ENCODE measurements at regions not wholly inside any gene's neighbourhood (a gene's known extent, or its start where the extent isn't known, plus 50 kb on each side); places are given as distances from the start of the nearest gene placed in this dataset.
"Not testable (repeated sequence)": the region's sequence is repeated elsewhere in the genome, so short reads cannot be mapped to it uniquely, and the experiment has no call there.

GRCh38 chr9:65454666-65455065 lies 169.7 kb upstream of the FOXD4L5 start:
- DNase-seq (ENCODE audit: low read depth in 4 of 4, low spot score in 2 of 4): not testable (repeated sequence)

DNA sequence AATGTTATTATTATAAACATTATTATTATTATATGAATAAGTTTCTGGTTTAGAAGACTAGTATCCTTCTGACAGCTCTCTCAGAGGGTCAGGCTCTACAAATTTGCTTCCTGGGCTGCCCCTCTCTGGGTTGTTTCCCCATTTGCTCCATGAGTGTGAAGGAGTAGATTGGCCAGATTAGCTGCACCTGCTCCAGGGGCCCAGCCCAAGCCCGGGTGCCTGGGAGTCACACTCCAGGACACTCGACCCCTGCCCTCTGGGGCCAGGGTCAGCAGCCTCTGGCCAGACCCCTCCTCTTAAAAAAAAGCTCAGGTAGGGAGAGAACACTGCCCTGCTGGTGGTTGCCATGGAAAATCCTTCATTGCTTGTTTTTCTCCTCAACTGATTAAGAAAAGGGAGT lies 169.0 kb upstream of the FOXD4L5 start:
- not testable (repeated sequence) for DNase-seq (ENCODE audit: low read depth in 4 of 4, low spot score in 2 of 4)

GRCh38 chr9:65449886-65450610 lies 165.0 kb upstream of the FOXD4L5 start:
- not testable (repeated sequence) for DNase-seq (ENCODE audit: low read depth in 4 of 4, low spot score in 2 of 4)

- DNase-seq (ENCODE audit: low read depth in 4 of 4, low spot score in 2 of 4): no peak
Observed at GRCh38 chr9:65449423-65449822, 164.4 kb upstream of the FOXD4L5 start.

DNA sequence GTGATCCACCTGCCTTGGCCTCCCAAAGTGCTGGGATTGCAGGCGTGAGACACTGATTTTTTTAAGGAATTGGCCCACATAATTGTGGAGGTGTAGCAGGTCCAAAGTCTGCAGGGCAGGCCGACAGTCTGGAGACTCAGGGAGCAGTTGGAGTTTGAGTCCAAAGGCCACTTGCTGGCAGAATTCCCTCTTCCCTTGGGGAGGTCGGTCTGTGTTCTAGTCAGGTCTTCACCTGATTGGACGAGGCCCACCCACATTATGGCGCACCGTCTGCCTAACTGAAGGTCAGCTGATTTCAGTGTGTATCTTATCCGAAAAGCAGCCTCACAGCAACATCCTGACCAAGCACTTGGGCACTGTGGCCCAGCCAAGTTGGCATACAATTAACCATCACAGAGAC lies 162.1 kb upstream of the FOXD4L5 start:
- not testable (repeated sequence) for DNase-seq (ENCODE audit: low read depth in 4 of 4, low spot score in 2 of 4)

DNA sequence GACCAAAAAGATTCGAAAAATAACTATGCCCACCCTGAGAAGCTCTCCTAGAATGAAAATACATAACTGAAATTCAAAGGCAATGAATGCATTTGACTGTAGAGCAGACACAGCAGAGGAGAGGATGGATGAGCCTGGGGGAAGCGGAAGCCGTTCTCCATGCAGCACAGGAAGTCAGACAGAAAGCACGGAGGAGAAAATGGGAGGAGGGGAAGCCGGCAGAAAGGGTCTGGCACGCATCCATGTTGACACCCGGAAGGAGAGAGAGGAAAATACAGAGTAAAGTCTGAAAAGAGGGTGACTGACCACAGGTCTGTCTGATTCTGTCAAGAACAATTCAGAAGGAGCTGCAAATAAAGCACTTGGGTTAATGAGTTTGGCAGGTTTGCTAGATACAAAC lies 161.0 kb upstream of the FOXD4L5 start:
- DNase-seq (ENCODE audit: low read depth in 4 of 4, low spot score in 2 of 4): not testable (repeated sequence)

GRCh38 chr9:65444943-65445342 lies 159.9 kb upstream of the FOXD4L5 start:
- DNase-seq (ENCODE audit: low read depth in 4 of 4, low spot score in 2 of 4): no peak

- not testable (repeated sequence) for DNase-seq (ENCODE audit: low read depth in 4 of 4, low spot score in 2 of 4)
Observed at GRCh38 chr9:65442116-65442515, 157.1 kb upstream of the FOXD4L5 start.

DNA sequence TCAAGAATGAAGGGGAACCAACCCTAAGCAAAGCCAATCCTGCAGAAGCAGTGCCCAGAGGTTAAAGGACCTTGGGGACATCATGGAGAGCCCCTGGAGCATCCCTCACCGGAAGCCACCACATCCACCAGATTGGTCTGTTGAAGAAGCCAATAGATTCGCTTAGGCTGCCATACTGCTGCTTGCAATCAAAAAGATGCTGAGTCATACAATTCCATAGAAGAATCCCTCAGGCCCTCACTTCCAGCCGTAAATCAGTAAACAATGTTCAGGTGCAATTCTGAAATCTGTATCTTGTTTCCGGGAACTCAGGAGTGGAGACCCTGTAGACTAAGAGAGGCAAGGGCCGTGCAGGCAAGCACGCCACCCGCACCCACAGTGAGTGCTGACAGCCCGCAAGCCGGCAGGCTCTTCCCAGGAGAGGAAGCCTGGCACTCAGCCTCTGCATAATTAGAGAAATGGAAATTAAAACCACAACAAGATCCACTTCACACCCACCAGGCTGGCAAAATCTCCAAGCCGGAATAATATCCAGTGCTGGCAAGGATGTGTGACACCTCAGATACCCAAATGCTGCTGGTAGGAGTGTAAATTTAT lies 156.4 kb upstream of the FOXD4L5 start:
- not testable (repeated sequence) for DNase-seq (ENCODE audit: low read depth in 4 of 4, low spot score in 2 of 4)

DNA sequence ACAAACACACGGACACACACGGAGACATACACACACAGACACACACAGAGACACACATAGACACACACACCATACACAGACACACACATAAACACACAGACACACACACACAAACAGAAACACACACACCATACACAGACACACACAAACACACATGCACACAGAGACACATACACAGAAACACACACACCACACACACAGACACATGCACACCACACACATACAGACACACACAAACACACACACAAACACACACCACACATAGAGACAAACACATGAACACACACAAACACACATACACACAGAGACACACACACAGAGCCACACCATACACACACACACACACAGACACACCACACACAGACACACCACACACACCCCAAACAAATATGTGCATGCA lies 152.7 kb upstream of the FOXD4L5 start:
- no peak for DNase-seq (ENCODE audit: low read depth in 4 of 4, low spot score in 2 of 4)

- no peak for DNase-seq (ENCODE audit: low read depth in 4 of 4, low spot score in 2 of 4)
Observed at GRCh38 chr9:65435464-65435863, 150.5 kb upstream of the FOXD4L5 start.

GRCh38 chr9:65432722-65433323 lies 147.8 kb upstream of the FOXD4L5 start:
- no peak for DNase-seq (ENCODE audit: low read depth in 4 of 4, low spot score in 2 of 4)

DNA sequence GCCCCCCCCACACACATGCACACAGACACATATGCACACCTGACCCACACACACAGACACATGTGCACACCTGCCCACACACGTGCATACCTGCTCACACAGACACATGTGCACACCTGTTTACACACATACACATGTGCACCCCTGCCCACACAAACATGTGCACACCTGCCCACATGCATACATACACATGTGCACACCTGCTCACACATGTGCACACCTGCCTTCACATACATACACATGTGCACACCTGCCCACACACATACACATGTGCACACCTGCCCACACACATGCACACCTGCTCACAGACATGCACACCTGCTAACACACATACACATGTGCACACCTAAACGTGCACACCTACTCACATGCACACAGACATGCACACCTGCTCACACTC lies 147.0 kb upstream of the FOXD4L5 start:
- no peak for DNase-seq (ENCODE audit: low read depth in 4 of 4, low spot score in 2 of 4)

- no peak for DNase-seq (ENCODE audit: low read depth in 4 of 4, low spot score in 2 of 4)
Observed at GRCh38 chr9:65430221-65430620, 145.2 kb upstream of the FOXD4L5 start.

GRCh38 chr9:65427361-65427760 lies 142.4 kb upstream of the FOXD4L5 start:
- not testable (repeated sequence) for DNase-seq (ENCODE audit: low read depth in 4 of 4, low spot score in 2 of 4)

DNA sequence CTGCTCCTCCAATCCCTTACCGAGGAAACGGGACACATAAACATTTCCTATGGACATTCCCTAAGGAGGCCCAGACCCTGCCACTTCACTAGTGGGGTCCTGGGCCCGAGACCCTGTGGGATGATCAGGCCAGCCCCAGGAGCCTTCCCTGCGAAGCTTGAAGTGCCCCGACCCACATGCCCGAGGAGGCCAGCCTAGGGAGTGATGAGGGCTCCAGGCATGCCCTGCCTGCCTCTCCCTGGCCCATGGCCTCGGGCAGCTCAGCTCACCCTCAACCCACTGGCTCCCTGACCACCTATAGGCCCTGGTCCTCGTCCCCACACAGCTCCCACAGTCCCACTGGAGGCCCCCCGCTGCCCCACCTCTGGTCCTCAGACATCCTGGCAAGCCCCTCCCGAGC lies 141.8 kb upstream of the FOXD4L5 start:
- DNase-seq (ENCODE audit: low read depth in 4 of 4, low spot score in 2 of 4): not testable (repeated sequence)

- no peak for DNase-seq (ENCODE audit: low read depth in 4 of 4, low spot score in 2 of 4)
Observed at GRCh38 chr9:65426231-65426630, 141.2 kb upstream of the FOXD4L5 start.

GRCh38 chr9:65425183-65425582 lies 140.2 kb upstream of the FOXD4L5 start:
- DNase-seq (ENCODE audit: low read depth in 4 of 4, low spot score in 2 of 4): not testable (repeated sequence)

DNA sequence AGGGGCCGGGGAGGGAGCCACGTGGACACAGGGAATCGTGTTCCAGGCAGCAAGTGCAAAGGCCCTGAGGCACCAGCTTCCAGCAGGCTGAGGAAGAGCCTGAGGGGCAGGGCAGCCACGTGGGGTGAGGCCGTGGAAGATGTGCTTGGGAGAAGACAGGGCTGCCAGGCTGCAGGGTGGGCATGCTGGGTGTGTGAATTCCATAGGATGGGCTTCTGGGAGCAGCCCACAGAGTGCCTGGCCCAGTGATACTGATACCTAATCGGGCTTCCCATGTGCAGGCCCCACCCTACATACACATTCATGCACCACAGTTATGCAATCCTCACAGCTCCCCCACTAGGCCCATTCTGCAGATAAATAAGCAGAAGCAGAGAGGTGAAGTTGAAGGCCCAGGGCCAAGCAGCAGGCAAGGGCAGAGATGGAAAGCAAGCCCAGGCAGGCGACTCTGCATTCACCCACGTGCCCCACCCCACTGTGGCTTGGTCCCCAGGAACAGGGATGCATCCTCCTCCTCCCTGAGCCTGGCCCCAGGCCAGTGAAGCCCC lies 139.5 kb upstream of the FOXD4L5 start:
- DNase-seq (ENCODE audit: low read depth in 4 of 4, low spot score in 2 of 4): not testable (repeated sequence)

GRCh38 chr9:65423691-65424436 lies 138.9 kb upstream of the FOXD4L5 start:
- not testable (repeated sequence) for DNase-seq (ENCODE audit: low read depth in 4 of 4, low spot score in 2 of 4)

All from left renal cortex interstitium (tissue), 4 donors.